C4-2B (cell line): ENCODE measurements at regions not wholly inside any gene's neighbourhood (a gene's known extent, or its start where the extent isn't known, plus 50 kb on each side); places are given as distances from the start of the nearest gene placed in this dataset.

Source experiments
- H3K27ac ChIP-seq: fragments of 450-650 bp; 2 replicates; pipeline ENCODE4 v1.5.1; 2017
- ZFX ChIP-seq: fragments of 450-650 bp; IDR thresholded peaks from 2 replicates; pipeline ENCODE4 v1.6.1; 2017
- TF ChIP-seq, protein P1 (sequence below): fragments of 450-650 bp; conservative IDR thresholded peaks from 2 replicates; pipeline ENCODE4 v1.5.1; 2017; ENCODE audit warnings: mild to moderate bottlenecking

DNA sequence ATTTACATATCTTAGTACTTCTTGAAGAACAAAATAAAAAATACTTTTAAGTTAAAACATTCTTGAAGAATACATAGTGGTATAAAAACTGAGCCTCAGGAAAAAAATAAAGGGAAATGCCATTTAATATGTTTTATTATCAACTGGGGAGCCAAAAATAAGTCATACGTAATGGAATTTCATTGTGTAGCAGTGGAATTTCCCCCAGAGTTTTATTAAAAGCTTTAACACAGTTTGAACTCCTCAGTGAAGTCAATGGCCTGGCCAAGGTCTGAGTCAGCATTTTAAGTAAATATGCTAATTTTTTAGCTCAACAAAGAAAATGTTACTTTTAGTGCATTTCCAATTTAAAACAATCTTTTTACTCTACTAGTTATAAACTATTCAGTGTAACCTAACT, 350.1 kb upstream of the ATP2B1 start:
- TF ChIP-seq ZFX: no peak
- TF ChIP-seq, protein P1, sequence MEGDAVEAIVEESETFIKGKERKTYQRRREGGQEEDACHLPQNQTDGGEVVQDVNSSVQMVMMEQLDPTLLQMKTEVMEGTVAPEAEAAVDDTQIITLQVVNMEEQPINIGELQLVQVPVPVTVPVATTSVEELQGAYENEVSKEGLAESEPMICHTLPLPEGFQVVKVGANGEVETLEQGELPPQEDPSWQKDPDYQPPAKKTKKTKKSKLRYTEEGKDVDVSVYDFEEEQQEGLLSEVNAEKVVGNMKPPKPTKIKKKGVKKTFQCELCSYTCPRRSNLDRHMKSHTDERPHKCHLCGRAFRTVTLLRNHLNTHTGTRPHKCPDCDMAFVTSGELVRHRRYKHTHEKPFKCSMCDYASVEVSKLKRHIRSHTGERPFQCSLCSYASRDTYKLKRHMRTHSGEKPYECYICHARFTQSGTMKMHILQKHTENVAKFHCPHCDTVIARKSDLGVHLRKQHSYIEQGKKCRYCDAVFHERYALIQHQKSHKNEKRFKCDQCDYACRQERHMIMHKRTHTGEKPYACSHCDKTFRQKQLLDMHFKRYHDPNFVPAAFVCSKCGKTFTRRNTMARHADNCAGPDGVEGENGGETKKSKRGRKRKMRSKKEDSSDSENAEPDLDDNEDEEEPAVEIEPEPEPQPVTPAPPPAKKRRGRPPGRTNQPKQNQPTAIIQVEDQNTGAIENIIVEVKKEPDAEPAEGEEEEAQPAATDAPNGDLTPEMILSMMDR: no peak
- no peak overlapping the region for H3K27ac ChIP-seq

DNA sequence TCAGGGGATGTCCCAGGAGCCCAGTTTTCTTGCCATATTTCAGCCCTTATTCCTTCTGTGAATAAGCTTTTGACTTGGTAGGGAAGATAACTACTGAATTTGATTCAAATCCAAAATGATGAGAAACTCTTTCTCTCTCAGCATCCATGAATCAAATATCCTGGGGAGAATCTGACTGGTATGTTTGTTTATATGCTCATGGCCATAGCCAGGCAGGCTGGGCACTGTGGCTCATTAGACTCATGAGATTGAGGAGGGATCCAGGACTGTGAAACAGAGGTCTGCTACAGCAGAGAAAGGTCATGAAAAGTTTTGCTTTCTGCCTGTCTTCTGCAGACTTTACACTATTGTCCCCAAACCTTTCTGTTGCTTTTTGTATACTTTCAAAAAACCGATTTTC, 346.4 kb upstream of the ATP2B1 start:
- H3K27ac ChIP-seq: no peak overlapping the region
- no peak for TF ChIP-seq ZFX
- TF ChIP-seq, protein P1: no peak

DNA sequence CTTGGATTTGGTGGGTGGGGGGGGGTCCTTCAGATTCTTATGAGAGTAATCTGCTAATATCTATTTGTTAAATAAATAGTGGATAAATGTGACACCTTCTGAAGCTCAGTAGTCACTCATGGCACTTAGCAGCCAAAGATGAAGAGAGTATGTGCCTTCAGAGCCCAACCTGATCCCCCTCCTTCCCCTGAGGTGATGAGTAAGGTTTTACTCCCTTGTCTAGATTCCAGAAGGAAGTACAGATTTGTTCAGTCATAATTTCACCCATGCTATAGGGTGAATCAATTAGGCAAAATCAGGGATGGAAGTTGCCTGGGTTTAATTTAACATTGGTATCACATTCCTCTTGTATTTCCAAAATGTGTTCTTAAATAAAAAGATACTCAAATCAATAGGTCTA, 340.3 kb upstream of the ATP2B1 start:
- TF ChIP-seq ZFX: no peak
- TF ChIP-seq, protein P1: no peak
- H3K27ac ChIP-seq: no peak overlapping the region

DNA sequence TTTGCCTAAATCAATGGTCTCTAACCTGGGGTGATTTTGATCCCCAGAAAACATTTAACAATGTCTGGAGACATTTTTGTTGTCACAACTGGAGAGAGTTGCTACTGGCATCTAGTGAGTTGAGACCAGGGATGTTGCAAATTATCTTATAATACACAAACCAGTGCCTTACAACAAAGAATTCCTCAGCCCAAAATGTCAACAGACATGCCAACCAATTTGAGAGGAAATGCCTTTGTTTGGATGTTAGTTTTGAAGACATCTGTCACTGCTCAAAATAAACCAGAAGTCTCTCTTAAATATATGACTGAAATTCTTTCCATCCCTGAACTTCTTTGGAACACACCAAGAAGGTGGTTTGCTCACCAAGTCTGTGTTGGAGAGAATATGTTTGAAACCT, 336.9 kb upstream of the ATP2B1 start:
- no peak overlapping the region for H3K27ac ChIP-seq
- TF ChIP-seq, protein P1: no peak
- TF ChIP-seq ZFX: no peak

DNA sequence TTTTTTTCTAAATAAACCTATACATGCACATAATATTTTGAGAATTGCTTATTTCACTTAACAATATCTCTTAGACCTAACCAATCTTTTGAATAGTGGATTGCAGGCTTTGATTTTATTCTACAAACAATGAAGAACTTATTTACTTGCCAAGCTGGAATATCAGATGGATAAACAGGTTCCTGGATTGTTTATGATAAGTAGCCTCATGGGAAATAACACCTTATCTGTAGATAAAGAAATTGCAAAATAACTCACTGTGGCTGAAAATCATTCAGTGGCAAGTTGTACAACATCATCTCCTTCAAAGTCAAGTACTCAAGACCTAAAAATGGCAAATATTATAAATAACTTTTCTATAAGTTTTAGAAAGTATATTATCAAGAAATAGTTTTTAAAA, 335.4 kb upstream of the ATP2B1 start:
- H3K27ac ChIP-seq: no peak overlapping the region
- TF ChIP-seq ZFX: no peak
- TF ChIP-seq, protein P1: no peak

DNA sequence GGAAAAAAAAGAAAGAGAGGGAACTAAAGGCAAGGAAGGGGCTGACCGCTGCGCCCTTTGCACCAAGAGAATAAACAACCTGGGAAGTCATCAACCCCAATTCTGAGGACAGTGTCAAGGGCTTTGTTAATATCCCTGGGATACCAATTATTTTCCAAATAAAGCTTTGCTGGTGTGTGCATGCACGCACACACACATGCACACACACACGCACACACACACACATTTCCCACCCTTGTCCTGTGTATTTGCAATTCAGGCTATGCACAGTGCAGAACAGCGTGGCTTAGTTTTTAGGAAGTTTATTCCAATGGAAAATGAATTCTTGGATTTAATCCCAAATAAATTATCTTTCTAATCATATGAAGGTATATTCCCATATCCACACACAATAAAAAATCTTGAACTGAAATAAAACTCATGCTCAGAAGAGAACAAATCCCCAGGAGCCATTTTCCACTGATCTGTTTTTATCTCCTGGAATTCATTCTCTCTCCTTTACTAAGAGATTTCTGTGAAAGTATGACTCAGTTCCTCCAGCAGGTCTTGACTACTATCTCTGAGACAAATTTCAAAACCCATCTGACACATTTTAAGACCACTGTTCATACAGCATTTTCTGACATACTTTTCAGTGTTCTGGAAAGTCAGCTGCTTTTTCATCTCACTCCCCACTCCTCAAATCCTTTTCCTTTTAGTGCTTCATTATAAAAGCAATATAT, 334.4 kb upstream of the ATP2B1 start:
- no peak for TF ChIP-seq ZFX
- TF ChIP-seq, protein P1: no peak
- H3K27ac ChIP-seq: no peak overlapping the region

DNA sequence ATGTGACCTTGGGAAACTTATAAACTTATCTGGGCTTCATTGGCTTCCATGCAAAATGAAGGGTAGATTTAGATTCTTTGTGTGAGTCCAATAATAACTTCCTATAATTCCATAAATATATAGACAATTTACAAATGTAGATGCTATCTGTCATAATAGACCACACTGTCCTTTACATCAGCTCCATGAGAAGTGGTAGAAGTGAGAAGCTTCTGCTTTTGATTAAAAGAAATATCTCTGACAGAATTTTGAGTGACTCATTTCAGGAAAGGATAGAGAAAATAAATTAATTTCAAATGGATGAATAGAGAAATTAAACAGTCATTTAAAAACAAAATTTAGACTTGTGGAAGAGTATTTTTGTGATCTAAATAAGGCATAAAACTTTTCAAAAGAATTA, 329.7 kb upstream of the ATP2B1 start:
- TF ChIP-seq, protein P1: no peak
- TF ChIP-seq ZFX: no peak
- no peak overlapping the region for H3K27ac ChIP-seq
